ENCODE measurements at regions not wholly inside any gene's neighbourhood (a gene's known extent, or its start where the extent isn't known, plus 50 kb on each side); places are given as distances from the start of the nearest gene placed in this dataset.
"Not testable (repeated sequence)": the region's sequence is repeated elsewhere in the genome, so short reads cannot be mapped to it uniquely, and the experiment has no call there.

DNA sequence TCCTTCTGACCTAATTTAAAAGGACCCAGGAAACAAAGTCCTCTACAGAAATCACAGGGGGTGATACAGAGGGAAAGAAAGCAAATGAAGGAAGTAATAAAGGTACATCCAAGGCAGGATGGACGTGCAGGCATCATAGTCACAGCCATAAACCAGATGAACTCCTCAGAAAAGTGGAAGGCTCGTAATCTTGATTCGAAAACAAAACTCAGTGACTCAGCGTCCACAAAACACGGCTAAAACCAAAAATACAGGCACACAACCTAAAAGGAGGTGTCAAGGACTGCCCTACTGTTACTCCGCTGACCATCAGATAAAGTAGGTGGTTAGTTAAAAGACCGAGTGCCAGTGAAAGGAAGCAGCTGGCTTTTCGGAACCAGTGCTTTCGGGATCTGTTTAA is 81.5 kb downstream of the TRIM69 start:
- not testable (repeated sequence) for DNase-seq (ENCODE audit: extremely low read depth, low read depth)

- not testable (repeated sequence) for DNase-seq (ENCODE audit: extremely low read depth, low read depth)
These were observed 83.1 kb downstream of the TRIM69 start for GRCh38 chr15:44819331-44819987.

GRCh38 chr15:44820535-44820934 is 84.2 kb downstream of the TRIM69 start:
- not testable (repeated sequence) for DNase-seq (ENCODE audit: extremely low read depth, low read depth)

GRCh38 chr15:44820967-44821366 is 84.6 kb downstream of the TRIM69 start:
- not testable (repeated sequence) for DNase-seq (ENCODE audit: extremely low read depth, low read depth)

DNA sequence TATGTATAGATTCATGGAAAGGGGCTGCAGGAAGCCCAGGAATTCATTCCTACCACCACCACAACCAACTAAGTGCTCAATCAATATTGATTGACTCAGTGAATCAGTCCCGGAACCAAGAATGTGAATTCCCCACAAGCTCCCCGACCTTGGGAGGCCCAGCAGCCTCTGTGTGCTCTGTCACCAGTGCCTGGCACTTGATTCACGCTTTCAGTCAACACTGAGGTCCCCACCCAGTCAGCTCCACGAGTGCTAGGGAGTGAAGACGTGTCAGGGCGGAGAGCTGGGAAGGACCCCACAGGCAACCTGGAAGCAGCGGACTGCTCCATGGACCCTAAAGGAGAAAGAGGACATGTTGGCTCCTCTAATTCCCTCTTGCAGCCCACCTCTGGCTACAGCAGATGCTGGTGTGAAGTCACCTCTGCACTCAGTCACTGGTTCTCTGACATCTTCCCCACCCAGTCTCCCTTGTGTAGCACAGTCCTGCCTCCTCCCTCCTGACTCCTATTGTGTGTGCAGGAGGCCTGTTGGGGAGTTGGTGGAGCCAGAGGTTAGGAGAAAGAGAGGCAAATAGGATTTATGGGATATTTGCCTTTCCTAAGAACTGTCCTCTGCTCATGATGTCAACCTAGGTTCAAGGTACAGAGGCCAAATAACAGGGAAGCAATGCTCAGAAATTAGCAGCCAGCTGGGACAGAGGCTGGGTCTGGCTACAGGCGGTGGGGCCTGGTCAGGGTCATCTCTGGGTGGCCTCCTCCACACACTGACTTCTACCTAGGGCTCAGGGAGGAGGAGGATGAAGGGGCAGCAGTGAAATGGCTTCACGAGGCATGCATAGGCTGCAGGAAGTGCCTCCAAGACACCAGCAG is 88.2 kb downstream of the TRIM69 start:
- not testable (repeated sequence) for DNase-seq (ENCODE audit: extremely low read depth, low read depth)

GRCh38 chr15:44826583-44826982 is 90.3 kb downstream of the TRIM69 start:
- DNase-seq (ENCODE audit: extremely low read depth, low read depth), result not testable (repeated sequence)

- not testable (repeated sequence) for DNase-seq (ENCODE audit: extremely low read depth, low read depth)
These were observed 92.0 kb downstream of the TRIM69 start for GRCh38 chr15:44828229-44828914.

- DNase-seq (ENCODE audit: extremely low read depth, low read depth), result not testable (repeated sequence)
These were observed 92.8 kb downstream of the TRIM69 start for GRCh38 chr15:44829150-44829549.

GRCh38 chr15:44830692-44831408 is 94.5 kb downstream of the TRIM69 start:
- not testable (repeated sequence) for DNase-seq (ENCODE audit: extremely low read depth, low read depth)

- DNase-seq (ENCODE audit: extremely low read depth, low read depth), result not testable (repeated sequence)
These were observed 95.0 kb downstream of the TRIM69 start for GRCh38 chr15:44831409-44831741.

- not testable (repeated sequence) for DNase-seq (ENCODE audit: extremely low read depth, low read depth)
These were observed 95.8 kb downstream of the TRIM69 start for GRCh38 chr15:44832133-44832532.

GRCh38 chr15:44833081-44833480 is 96.8 kb downstream of the TRIM69 start:
- not testable (repeated sequence) for DNase-seq (ENCODE audit: extremely low read depth, low read depth)

GRCh38 chr15:44833761-44834160 is 97.4 kb downstream of the TRIM69 start:
- not testable (repeated sequence) for DNase-seq (ENCODE audit: extremely low read depth, low read depth)

DNA sequence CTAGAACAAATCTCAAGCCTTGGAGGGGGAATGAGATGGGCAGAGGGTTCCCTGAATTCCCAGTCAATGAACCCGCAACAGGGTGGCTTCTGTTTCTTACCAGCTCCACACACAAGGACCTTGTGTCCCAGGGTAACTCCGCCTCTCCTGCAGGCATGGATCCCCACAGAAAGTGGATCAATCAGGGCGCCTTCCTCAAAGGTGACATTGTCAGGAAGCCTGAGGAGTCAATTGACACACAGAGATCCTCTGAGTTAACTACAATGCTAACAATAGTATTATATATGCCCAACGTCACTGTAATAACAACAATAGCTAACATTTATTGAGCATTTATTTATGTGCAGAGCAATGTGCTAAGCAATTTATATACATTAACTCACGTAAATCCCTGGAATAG is 98.8 kb downstream of the TRIM69 start:
- DNase-seq (ENCODE audit: extremely low read depth, low read depth), result not testable (repeated sequence)

- no peak for DNase-seq (ENCODE audit: extremely low read depth, low read depth)
These were observed 99.8 kb downstream of the TRIM69 start for GRCh38 chr15:44836094-44836493.

DNA sequence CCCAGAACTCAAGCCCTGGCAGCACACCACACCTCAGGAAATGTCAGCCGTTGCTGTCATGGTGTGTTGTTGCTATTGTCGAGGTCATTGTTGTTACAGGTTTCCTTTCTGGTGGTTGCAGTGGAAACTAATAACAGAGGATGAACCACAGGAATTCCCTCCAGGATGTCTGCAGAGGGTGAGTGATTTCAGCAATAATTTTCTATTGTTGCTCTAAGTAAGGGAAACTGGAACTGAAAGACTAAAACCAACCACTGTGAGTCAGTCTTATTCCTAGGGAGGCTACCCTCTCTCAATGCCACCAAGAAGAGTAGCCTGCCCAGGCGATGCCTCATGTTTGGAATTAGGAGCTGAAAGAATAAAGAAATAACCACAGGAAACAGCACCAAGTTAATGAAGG is 102.6 kb downstream of the TRIM69 start:
- not testable (repeated sequence) for DNase-seq (ENCODE audit: extremely low read depth, low read depth)

GRCh38 chr15:44841762-44842161 is 105.4 kb downstream of the TRIM69 start:
- DNase-seq (ENCODE audit: extremely low read depth, low read depth), result not testable (repeated sequence)

DNA sequence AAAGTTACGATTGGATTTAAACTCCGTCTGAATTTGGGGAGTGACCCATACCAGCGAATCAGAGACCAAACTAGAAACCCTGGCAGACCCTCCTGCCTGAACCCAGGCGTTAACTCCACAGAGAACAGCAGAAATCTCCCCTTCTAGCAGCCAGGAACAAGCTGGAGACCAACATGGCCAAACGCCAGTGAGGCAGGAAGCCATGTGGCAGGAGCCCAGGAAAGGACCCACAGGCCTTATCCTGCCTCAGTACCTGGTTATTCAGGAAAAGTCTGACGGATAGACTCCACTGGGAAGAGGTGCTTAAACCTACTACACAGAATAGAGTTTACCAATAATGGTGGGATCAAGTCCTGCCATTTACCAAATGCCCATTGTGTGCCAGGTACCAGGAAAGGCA is 106.6 kb downstream of the TRIM69 start:
- DNase-seq (ENCODE audit: extremely low read depth, low read depth), result not testable (repeated sequence)

DNA sequence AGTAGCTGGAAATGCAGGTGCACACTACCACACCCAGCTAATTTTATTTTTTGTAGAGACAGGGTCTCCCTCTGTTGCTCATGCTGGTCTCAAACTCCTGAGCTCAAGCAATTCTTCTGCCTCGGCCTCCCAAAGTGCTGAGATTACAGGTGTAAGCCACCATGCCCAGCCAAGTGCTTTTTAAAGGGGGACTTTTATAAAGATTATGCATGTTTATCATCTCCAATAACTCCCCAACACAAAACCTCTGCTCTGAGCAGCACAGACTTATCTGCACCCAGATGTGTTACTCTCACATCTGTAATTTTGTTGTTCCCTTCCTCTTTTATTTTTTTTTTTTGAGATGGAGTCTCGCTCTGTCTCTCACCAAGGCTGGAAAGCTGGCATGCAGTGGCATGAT is 108.6 kb downstream of the TRIM69 start:
- not testable (repeated sequence) for DNase-seq (ENCODE audit: extremely low read depth, low read depth)

GRCh38 chr15:44846156-44846555 is 109.8 kb downstream of the TRIM69 start:
- not testable (repeated sequence) for DNase-seq (ENCODE audit: extremely low read depth, low read depth)

DNA sequence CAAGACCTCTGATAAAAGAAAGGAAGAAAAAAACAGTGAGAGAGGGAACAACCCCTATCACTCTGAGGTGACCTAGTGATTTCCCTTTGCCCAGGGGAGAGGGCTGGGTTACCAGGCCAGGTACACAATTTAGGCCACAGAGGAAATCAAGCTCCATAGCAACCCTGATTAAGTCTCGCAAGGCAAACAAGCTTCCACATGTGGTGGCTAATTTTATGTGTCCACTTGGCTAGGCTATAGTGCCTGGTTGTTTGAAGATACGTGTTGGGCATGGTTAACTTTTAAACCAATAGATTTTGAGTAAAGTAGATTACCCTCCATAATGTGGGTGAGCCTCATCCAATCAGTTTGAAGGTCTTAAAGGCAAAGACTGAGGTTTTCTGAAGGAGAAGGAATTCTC is 108.9 kb upstream of the TERB2 start:
- not testable (repeated sequence) for DNase-seq (ENCODE audit: extremely low read depth, low read depth)
